Tibial nerve (tissue), 4 donors: ENCODE measurements at regions not wholly inside any gene's neighbourhood (a gene's known extent, or its start where the extent isn't known, plus 50 kb on each side); places are given as distances from the start of the nearest gene placed in this dataset.

Source experiments
- CTCF ChIP-seq, 5 experiments: fragments of 200-600 bp in 3 of 5; fragments of 450-650 bp in 2 of 5; sonication (generic) in 3 of 5; IDR thresholded peaks; one replicate each; pipeline ENCODE4 v1.5.1; 2016 to 2019; ENCODE audit warnings: antibody characterized with exemption in 5 of 5, mild to moderate bottlenecking in 3 of 5, moderate library complexity in 2 of 5
- EP300 ChIP-seq, 2 donors: sonication (generic); formaldehyde crosslinking; IDR thresholded peaks; one replicate each; pipeline ENCODE4 v1.6.1; 2017; ENCODE audit warnings: antibody characterized with exemption in 2 of 2, mild to moderate bottlenecking in 1 of 2

- TF ChIP-seq CTCF (IDR thresholded peaks at IDR 0.05) (no peak), EP300 (IDR thresholded peaks at IDR 0.05) (no peak)
These were observed 121.8 kb downstream of the AKAP11 start for GRCh38 chr13:42393573-42394360.
